Brain pericyte (primary cell): ENCODE measurements at regions not wholly inside any gene's neighbourhood (a gene's known extent, or its start where the extent isn't known, plus 50 kb on each side); places are given as distances from the start of the nearest gene placed in this dataset.

Source experiments
- DNase-seq: peaks from one replicate; pipeline ENCODE4 v3.0.0-alpha.2; 2012; ENCODE audit warnings: low read depth, low spot score

DNA sequence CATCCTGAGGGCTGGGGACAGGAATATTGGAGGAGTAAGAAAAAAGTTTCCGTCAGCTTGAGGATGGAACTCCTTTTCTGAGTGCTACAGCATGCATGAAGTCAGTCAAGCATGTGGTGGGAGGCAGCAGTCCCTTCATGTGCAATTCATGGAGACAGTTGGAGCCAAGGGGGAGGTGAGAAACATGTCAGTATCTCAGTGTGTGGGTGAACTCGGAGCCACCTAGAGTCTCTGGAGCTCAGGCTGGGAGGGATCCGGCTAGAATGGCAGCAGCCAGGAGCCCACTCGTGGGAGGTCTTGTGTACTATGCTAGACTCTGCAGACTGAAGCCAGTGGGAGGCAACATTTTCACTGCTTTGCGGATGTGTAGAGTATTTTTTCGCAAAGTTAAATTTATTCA is 60.3 kb downstream of the AVPR1A start:
- DNase-seq, result no peak

DNA sequence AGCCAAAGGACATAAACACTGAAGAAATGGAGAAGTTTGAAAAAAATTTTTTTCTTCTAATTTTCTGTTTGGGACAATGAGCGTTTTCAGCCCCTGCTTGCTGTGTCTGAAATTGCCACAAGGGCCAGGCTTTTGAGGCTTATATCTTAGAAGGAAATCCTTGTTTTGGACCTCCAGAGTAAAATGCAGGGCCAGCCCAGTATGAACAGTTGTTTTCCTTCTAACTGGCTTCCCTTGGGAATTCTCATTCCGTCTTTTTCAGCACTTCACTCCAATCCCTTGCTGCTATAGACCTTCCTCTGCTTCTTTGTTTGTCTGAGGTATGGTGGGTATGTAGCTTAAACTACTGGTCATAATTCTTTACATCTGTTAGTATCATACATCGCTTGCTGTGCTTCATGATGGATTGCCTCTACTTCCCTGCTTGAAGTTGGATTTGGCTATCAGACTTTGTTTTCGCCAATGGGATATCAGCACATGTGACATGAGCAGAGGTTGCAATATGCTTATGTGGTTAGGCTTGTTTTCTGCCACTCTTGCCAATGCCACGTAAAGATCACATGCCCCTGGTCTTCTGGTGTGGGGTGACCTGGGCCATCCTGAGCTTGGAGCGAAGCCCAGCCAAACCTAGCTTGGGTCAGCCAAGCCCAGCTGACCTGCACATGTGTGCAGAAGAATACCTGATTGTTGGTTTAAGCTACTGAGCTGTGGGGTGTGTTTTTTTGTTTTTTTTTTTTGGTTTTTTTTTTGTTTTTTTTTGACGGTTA is 64.7 kb downstream of the AVPR1A start:
- DNase-seq, result no peak

DNA sequence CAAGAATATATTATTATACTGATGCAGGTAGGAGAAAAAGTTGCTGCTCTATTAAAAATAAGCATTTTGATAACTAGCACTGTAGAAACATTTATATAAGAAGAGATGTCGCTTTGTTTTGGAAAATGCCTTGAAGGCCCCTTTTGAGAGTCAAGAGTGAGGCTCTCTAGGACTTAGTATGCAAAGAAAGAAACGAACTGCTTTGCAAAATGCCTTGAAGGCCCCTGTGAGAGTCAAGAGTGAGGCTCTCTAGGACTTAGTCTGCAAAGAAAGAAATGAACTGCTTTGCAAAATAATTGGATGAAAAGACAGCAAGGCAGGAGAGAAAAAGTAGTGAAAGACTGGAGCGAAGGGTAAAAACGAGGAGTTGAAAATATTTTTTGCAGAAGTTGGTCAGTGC is 65.9 kb downstream of the AVPR1A start:
- DNase-seq, result no peak

DNA sequence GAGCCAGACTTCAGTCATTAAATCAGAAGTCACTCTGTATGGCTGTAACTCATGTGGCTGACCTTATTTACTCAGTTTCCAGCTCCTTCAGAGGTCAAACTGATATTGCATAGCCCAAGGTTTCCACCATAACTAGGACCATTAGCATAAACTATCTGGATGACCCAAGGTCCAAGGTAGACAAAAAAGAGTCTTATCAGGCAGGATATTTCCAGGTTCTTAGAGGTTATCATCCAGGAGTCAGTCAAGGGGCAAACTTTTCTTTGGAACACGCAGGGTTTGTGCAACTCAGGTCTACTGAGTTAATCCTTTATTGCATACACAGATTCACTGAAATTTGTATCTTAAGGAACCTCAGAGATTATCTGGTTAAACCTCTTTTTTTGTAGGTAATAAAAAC is 66.5 kb downstream of the AVPR1A start:
- no peak for DNase-seq

DNA sequence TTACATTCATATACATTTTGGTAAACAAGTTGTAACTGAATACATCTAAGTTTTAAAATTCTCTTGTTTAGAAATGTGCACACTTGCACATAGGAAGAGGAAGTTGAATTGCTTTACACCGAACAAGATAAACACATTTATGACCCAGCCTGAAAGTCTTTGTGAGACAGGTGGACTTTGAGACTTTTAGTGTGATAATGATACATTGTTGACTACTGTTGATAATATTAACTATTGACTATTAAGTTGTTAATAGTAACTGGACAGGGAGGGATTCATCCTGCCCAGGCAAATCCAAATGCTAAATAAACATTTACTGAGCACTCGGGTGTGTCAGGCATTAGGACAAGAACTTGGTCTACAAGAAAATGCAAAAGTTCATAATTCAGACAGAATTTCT is 68.0 kb downstream of the AVPR1A start:
- DNase-seq, result no peak

DNA sequence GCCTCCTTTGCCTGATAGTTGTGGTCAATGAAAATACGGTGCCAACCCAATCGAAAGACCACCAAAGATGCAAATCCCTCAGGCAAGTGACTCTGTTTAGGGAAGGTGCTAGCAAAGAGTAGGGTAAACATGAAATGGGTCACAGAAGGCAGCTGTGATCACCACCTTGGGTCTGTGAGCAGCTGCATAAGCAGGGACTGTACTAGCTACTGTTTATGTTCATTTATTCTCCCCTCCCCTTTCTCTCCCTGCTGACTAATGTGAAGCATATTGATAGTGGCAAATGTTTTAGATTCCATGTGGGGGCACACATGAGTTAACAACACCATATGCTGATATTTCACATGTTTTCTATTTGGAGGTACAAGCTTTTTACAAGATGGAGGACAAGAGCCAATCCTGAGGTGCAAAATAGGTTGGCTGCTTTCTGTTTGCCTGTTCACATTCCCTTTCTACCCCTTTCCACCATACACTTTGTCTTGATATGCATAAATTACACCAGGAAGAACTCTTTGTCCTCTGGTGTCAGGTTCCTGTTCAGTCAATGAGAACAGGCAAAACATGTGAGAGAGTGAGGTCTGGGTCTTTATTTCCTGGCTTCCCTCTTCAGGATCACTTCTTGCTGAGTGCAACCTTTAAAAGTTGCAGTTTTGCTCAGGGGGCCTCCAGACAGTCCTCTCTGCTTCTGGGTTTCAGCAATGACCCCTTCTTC is 71.1 kb downstream of the AVPR1A start:
- no peak for DNase-seq

DNA sequence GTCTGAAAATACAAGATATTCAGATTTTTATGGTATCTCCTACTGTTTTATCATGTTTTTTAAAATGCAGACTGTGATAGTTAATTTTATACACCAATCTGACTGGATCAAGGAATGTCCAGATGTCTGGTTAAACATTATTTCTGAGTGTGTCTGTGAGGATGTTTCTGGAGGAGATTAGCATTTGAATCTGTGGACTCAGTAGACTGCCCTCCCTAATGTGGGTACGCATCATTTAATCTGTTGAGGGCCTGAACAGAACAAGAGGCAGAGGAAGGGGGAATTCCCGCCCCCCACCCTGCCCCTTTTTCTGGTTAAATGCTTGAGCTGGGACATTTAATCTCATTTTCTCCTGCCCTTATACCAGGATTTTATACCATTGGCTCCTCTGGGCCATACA is 72.1 kb downstream of the AVPR1A start:
- no peak for DNase-seq

DNA sequence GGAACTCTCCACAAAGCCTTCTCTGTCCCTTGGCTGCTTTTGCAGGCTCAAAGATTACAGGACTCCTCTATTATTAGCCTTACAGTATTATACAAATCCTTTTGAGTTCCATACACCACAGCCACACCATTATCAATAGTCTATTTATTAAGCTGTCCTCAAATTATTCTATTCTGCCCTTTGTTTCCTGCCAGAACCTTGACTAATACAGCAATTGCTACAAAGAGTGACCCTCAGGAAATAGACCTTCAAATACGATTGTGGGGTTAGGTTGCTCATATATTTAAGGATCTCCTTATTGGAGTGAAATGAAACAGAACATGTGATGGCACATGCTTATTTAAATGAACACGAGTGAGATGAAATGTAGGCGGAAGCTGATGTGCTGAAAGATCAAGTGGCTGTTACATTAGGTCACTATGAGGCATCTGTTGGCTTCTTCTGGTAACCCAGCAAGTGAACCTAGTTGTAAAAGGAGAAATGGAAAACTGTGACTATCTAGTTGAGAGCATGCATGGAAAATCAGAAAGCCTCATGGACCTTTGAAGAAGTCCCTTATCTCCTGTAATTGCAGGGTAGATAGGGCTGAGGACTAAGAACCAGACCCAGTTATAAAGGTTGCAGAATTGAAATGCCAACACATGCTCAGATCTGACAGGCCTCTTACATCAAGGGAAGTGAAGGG is 75.5 kb downstream of the AVPR1A start:
- no peak for DNase-seq

DNA sequence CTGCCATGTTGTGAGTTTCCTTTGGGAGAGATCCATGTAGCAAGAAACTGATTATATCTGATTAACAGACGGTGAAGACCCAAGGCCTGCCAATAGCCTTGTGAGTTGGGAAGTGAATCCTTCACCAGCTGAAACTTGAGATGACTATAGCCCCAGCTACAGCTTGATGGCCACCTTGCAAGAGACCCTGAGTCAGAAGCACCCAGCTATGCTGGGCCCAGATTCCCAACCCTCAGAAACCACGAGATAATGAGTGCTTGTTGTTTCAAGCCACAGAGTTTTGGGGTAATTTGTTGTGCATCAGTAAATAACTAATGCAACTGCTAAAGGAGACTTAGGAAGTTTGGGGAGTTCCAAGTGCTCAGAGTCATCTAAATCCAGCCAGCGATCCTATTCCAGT is 80.3 kb downstream of the AVPR1A start:
- DNase-seq, result no peak

DNA sequence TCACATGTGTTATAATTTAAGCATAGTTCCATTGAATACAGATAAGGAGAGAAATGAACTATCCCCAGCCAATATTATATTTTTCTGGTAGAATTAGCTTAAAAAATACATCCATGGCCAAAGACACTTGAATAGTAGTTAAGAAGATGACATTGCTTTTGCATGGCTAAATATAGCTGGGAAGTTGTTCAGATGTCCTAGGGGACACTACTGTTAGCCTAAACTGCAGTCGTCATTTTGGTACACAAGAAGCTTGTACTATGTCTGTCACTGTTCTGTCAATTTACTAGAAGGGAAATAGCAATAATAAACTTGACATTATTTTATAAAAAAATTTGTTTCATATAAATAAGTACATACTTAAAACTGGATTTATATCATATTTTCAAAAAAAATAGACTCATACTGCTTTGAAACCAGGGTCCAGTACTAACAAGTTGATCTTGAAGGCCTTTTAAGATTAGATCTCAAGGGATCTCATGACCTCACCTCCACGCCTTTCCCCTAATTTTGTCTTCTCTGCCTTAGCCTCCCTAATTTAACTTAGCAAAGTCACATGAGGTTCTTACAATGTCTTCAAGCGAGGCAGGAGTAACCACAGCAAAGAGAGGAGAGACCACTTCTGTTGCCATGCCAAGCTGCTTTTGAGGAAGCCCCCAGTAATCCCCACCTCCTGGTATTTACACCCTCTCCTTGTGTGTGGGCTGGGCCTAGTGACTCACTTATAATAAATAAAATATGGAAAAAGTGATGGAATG is 81.0 kb downstream of the AVPR1A start:
- no peak for DNase-seq

DNA sequence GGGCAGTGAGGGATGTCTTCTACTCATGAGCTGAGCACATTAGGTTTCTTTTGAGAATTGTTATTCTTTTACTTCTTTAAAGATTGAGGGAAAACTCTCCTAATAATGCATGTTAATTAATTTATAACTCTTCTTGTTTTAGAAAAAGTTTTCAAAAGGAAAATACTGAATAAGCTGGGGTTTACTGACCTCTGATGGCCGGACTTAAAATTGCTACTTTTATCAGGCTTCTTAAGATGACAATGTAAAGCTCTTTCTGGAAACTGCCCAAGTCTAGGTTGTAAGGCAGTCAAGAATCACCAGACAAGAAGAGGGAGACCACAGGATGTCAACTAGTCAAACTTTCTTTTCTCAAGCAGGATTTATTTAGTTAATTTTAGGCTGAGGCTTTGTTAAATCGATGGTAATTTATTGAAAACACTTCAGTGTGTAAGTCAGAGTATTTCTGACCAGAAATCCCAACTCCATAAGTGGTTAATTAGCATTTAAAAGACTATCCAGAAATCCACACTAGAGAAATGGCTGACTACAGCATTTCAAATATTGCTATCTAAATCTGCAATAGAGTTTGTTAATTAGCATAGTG is 82.1 kb downstream of the AVPR1A start:
- peak; percentile 41 for DNase-seq

DNA sequence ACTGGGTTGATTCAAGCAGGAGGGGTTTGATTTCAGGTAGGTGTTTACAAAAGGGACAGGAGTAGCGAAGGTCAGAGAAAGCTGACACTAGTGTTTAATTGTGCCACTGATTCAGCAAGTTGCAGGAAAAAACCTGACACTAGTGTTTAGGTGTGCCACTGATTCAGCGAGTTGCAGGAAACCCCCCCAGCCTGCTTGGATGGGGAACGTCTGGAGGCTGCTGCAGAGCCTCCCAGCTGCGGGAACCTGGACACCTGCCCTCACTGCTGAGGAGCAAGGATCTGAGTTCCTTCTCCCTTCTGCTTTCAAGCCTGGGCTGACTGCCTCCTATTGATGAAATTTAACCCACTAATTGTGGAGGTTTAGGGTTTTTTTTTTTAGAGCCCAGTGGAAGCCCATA is 84.2 kb downstream of the AVPR1A start:
- no peak for DNase-seq

DNA sequence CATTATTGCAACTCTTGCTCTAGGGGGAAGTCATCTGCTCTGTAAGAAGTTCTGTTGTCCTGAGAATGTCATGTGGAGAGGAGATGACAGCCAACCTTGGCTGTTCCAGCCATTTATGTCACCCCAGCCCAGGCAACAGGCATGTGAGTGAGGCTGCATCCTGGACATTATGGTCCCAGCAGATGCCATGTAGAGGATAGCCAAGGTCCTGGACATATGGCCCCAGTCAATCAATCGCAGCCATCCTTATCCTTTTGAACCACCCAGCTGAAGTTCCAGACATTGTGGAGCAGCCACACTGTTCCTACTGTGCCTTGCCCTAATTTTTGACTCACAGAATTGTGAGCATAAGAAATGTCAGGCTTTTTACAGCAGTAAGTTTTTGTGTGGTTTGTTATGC is 84.9 kb downstream of the AVPR1A start:
- no peak for DNase-seq

DNA sequence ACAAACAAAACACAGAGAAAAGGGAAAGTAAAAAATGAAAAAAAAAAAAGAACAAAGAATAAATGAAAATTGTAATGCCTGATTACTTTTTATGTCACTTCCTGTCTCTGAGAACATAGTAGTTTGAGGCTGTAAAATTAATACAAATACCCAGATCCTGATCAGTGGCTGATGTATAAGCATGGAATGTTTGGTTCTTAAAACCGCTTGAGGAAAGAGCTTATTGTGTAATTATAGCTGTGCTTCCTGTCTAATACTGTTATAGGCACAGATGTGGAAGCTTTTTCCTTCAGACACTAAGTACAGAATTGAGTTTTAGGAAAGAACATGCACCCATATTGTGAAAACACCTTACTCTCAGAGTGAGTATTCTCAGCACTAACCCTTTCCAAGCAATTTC is 86.9 kb downstream of the AVPR1A start:
- no peak for DNase-seq

DNA sequence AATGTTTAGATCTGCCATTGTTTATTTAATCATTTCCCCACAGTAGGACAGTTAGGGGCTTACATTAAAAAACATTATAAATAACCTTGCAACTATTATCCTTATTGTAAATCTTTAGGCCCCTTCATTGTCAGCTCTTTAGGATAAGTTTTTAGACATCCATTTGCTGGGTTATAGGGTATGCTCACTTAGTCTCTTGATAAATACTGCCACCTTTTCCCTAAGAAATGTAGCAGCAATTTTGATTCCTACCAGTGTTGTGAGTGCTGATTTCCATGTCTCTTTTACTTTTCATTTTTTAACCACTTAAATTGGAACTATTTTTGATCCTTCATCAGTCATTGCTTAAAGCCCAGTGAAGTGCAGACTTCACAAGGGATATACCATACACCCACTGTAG is 94.4 kb downstream of the AVPR1A start:
- no peak for DNase-seq

DNA sequence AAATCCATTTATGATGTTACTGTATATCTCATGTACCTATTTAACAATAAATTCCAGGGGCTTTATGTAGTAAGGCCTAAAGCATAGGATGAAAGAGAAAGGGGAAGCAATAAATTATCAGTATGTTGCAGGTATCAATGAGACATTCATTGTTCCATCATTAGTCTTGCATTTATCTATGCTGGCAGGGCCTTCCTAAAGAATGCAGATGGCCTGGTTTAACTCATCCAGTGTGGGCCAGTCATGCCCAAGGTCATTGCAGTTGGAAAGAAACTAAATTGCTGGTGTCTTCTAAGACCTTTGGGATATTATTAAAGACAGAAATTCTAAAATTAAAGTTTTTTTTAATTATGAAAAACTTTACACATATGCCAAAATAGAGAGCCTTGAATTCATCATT is 98.3 kb downstream of the AVPR1A start:
- DNase-seq, result no peak

DNA sequence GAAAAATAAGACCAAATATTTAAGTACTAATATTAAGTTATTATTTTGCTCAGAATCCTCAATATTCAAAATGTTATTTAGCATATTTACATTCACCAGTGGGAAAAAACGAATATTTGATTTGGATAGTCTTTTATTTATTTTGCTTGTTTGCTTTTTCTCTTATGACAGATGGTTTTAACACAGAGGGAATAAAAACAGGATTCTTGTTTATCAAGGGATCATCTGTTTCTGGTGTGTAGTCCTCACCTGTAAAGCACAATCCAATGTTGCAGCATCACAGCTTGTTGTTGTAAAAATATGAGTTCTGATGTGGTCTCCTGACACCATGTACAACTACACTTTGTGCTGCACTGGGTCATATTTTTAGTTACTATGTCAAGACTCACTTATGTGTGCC is 103.9 kb downstream of the AVPR1A start:
- DNase-seq, result peak; percentile 45

DNA sequence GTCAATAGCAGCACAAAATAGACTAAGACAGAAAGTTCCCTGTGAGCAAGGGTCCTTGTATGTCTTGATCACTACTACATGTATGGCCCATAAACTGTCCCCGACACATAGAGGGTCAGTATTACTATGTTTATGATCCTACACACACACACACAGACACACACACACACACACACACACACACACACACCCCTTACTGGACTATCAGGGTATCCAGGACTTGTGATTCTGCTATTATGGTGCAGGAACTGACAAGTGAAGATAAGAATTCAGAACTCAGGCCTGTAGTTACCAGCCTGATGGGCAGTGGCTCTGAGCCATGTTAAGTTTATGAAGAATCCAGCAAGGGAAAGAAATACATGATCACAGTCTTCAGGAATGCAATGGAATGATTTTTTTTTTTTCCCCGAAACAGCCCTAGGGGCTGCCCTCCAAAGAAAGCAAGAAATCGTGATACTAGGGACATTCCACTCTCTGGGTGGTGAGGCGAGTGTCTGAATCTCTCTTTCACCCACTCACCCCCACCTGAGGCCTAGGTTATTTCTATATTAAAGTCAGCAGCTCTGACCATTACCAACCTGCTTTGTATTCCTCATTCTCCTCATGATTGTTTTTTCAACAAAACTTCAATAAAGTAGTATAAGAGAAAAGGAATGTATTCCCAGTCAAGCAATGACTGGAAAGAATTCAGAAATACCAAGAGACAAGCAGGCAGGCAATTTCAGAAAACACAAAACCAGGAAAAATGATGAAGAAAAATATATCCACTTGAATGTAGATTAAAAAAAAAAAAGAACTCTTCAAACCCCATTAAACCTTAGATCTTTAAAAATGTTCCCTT is 105.8 kb downstream of the AVPR1A start:
- peak; percentile 17 for DNase-seq

DNA sequence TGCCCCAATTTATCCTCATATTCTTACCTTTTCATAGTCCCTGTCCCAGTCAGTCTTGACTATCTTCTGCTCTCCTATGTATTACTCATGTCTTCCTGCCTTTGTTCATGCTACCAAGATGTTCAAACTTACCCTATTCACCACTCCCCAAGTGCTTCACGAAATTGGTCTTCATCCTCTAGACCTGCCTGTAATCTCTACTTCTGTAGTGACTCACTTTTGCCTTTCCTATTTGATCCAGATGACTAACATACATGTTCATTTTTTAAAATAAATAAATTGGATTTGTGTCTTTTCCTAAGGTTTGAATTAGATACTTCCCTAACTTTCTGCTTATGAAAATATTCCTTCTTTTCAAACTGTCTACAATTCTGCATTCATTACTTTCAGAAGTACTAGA is 107.7 kb upstream of the PPM1H start:
- DNase-seq, result no peak

DNA sequence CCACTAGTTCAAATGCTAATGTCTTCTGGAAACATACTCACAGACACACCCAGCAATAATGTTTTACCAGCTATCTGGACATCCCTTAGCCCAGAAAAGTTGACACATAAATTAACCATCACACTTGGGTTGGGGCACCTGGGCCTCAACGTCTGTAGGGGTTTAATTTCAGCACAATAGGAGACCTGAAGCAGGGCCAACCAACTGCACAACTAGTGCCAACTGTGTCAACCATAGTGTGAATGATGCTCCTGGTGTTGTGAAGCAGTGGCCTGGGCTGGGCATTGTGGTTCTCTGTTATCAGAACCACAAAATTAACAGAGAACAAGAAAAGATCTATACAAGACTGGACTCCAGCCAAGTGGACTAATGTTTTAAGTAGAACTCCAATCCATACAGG is 106.7 kb upstream of the PPM1H start:
- no peak for DNase-seq
